Type B pancreatic cell (in vitro differentiated cells): ENCODE measurements at regions not wholly inside any gene's neighbourhood (a gene's known extent, or its start where the extent isn't known, plus 50 kb on each side); places are given as distances from the start of the nearest gene placed in this dataset.

Source experiments
- DNase-seq: peaks from one replicate; pipeline ENCODE4 v3.0.0; 2021; ENCODE audit warnings: mixed read lengths; ENCODE audit not compliant: unreplicated experiment; ENCODE audit errors: extremely low spot score
- H3K27ac Mint-ChIP-seq: 2 replicates; pipeline ENCODE4 v1.8.0; 2021; ENCODE audit warnings: mild to moderate bottlenecking, mixed read lengths
- H3K27me3 Mint-ChIP-seq: 2 replicates; pipeline ENCODE4 v1.8.0; 2021; ENCODE audit warnings: mixed read lengths
- H3K36me3 Mint-ChIP-seq: 2 replicates; pipeline ENCODE4 v1.8.0; 2021; ENCODE audit warnings: mixed read lengths
- H3K4me1 Mint-ChIP-seq: one replicate; pipeline ENCODE4 v1.8.0; 2021; ENCODE audit warnings: mixed read lengths; ENCODE audit not compliant: unreplicated experiment
- H3K4me3 Mint-ChIP-seq: 2 replicates; pipeline ENCODE4 v1.8.0; 2021; ENCODE audit warnings: mild to moderate bottlenecking, mixed read lengths
- H3K9me3 Mint-ChIP-seq: 2 replicates; pipeline ENCODE4 v1.8.0; 2021; ENCODE audit warnings: mixed read lengths
- TF ChIP-seq, protein P1 (sequence below): fragments of 200-600 bp; sonication (generic); conservative IDR thresholded peaks from 2 replicates; pipeline ENCODE4 v1.5.0; 2021; ENCODE audit warnings: antibody characterized with exemption, mild to moderate bottlenecking

- no peaks in the 10 kb centered on the region for H3K27me3 Mint-ChIP-seq
- DNase-seq = no peak
- no peak overlapping the region for H3K27ac Mint-ChIP-seq
- H3K4me1 Mint-ChIP-seq = peaks cover 7% of the 10 kb centered on the region
- no peak overlapping the region for H3K4me3 Mint-ChIP-seq
- H3K36me3 Mint-ChIP-seq = no peaks in the 10 kb centered on the region
- peaks cover 9% of the 10 kb centered on the region for H3K9me3 Mint-ChIP-seq
- TF ChIP-seq, protein P1, sequence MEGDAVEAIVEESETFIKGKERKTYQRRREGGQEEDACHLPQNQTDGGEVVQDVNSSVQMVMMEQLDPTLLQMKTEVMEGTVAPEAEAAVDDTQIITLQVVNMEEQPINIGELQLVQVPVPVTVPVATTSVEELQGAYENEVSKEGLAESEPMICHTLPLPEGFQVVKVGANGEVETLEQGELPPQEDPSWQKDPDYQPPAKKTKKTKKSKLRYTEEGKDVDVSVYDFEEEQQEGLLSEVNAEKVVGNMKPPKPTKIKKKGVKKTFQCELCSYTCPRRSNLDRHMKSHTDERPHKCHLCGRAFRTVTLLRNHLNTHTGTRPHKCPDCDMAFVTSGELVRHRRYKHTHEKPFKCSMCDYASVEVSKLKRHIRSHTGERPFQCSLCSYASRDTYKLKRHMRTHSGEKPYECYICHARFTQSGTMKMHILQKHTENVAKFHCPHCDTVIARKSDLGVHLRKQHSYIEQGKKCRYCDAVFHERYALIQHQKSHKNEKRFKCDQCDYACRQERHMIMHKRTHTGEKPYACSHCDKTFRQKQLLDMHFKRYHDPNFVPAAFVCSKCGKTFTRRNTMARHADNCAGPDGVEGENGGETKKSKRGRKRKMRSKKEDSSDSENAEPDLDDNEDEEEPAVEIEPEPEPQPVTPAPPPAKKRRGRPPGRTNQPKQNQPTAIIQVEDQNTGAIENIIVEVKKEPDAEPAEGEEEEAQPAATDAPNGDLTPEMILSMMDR = no peak
Observed at GRCh38 chr15:38145651-38146111, 107.0 kb upstream of the SPRED1 start.

DNA sequence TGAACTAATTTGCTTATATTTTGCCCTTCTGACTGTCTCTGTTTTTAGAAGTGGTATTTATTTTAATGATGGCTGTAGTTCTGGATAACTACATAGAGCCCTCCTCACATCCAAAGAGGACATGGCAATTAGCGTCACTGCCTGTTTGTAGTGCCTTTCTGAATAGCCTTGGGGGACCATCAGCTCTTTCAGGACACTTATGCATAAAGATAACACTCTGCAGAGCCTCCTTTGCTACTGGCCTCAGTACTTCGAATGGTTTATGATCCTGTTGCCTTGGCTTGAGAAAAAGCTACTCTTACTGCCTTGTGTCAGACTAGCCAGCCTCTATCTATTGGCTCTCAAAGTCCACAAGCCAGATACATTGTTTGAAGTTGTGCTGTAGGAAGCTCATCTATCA is 105.4 kb upstream of the SPRED1 start:
- TF ChIP-seq, protein P1 = no peak
- DNase-seq = no peak
- Mint-ChIP-seq H3K27me3 (no peaks in the 10 kb centered on the region), H3K4me3 (no peak overlapping the region), H3K27ac (no peak overlapping the region), H3K36me3 (no peaks in the 10 kb centered on the region), H3K4me1 (peaks cover 7% of the 10 kb centered on the region), H3K9me3 (peaks cover 10% of the 10 kb centered on the region)

- peaks cover 10% of the 10 kb centered on the region for H3K9me3 Mint-ChIP-seq
- no peaks in the 10 kb centered on the region for H3K27me3 Mint-ChIP-seq
- no peak overlapping the region for H3K4me3 Mint-ChIP-seq
- TF ChIP-seq, protein P1 = no peak
- no peaks in the 10 kb centered on the region for H3K36me3 Mint-ChIP-seq
- H3K27ac Mint-ChIP-seq = no peak overlapping the region
- peaks cover 7% of the 10 kb centered on the region for H3K4me1 Mint-ChIP-seq
- no peak for DNase-seq
Observed at GRCh38 chr15:38148471-38148870, 104.2 kb upstream of the SPRED1 start.

- Mint-ChIP-seq H3K36me3 (no peaks in the 10 kb centered on the region), H3K27me3 (no peaks in the 10 kb centered on the region)
- TF ChIP-seq, protein P1 = no peak
Observed at GRCh38 chr15:38149315-38149714, 103.3 kb upstream of the SPRED1 start.

DNA sequence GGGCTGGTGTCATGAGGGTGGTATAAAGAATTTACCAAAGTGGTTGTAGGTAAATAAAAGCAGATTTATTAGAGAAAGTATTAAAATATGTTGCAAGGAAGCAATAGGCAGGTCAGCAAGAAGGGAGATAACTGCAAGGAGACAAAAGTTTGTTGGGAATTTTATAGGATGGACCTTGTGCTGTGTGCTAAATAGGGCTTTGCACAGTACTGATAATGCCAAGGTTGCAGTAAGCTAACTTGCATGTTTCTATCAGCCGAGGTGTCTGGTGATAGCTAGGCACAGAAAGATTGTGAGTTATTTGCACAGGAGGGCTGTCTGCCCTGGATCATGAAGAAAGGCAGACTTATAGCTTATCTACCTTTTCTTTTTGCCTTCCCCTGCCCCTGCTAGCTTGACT is 102.5 kb upstream of the SPRED1 start:
- TF ChIP-seq, protein P1 = no peak
- no peak for DNase-seq
- H3K4me3 Mint-ChIP-seq = no peak overlapping the region
- no peak overlapping the region for H3K27ac Mint-ChIP-seq
- H3K27me3 Mint-ChIP-seq = no peaks in the 10 kb centered on the region
- no peaks in the 10 kb centered on the region for H3K36me3 Mint-ChIP-seq
- H3K9me3 Mint-ChIP-seq = peaks cover 10% of the 10 kb centered on the region
- H3K4me1 Mint-ChIP-seq = peaks cover 7% of the 10 kb centered on the region

More at GRCh38 chr15:38149315-38149714, 103.3 kb upstream of the SPRED1 start:
- Mint-ChIP-seq H3K4me3 (no peak overlapping the region), H3K9me3 (peaks cover 10% of the 10 kb centered on the region), H3K27ac (no peak overlapping the region), H3K4me1 (peaks cover 7% of the 10 kb centered on the region)
- DNase-seq = no peak

DNA sequence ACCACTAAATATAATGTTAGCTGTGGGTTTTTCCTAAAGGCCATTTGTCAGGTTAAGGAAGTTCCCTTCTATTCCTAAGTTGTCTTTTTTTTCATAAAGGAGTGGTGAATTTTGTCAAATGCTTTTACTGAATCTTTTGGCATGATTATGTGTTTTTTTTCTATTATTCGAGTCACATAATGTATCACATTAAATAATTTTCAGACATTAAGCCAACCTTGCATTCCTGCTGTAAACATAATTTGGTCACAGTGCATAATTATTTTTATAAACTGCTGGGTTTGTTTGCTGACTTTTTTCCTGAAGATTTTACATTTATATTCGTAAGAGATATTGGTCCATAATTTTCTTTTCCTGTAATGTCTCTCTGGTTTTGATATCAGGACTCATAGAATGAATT is 101.8 kb upstream of the SPRED1 start:
- H3K4me1 Mint-ChIP-seq = peaks cover 3% of the 10 kb centered on the region
- no peaks in the 10 kb centered on the region for H3K36me3 Mint-ChIP-seq
- DNase-seq = no peak
- H3K4me3 Mint-ChIP-seq = no peak overlapping the region
- TF ChIP-seq, protein P1 = no peak
- H3K27ac Mint-ChIP-seq = no peak overlapping the region
- H3K9me3 Mint-ChIP-seq = peaks cover 10% of the 10 kb centered on the region
- H3K27me3 Mint-ChIP-seq = no peaks in the 10 kb centered on the region
